ENCODE measurements at regions not wholly inside any gene's neighbourhood (a gene's known extent, or its start where the extent isn't known, plus 50 kb on each side); places are given as distances from the start of the nearest gene placed in this dataset.

DNA sequence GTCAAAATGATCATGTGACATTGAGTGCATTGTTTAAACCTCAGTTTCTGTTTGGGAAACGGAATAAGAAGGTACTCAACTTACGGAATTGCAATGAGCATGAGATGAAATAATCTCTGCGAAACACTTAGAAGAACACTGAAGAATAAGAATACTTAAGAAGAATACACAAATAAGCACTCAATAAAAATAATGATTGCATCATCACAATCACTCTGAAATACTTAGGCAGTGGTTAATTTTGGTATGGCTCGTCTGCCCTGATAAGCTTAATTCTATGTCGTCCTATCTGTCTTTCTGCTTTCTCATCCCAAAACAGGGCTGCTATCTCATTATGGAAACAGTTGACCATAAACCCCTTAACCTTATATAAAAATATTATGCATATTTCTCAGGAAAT lies 823.6 kb downstream of the DIAPH3 start:
- ChIA-PET POLR2A (no interaction called here), CTCF (no interaction called here)
- Histone ChIP-seq H3K9me3 (ENCODE audit: control insufficient read depth, insufficient read depth, low read depth, low read length) (no peaks in the 10 kb centered on the region), H3K27ac (ENCODE audit: extremely low read depth, low read depth, low read length) (no peak overlapping the region), H3K36me3 (ENCODE audit: control insufficient read depth in 2 of 2, insufficient read depth in 1 of 2, low read length in 2 of 2) (no peaks in the 10 kb centered on the region), H3K4me3 (ENCODE audit: low read depth, low read length) (no peak overlapping the region), H3K4me1 (ENCODE audit: control insufficient read depth, insufficient read depth, low read length) (no peaks in the 10 kb centered on the region)
- no peak for TF ChIP-seq ZNF391 (tag by site-specific recombination; IDR thresholded peaks at IDR 0.05; ENCODE audit: borderline replicate concordance, low read depth)
- no peak for TF ChIP-seq ZNF341 (tag by site-specific recombination; IDR thresholded peaks at IDR 0.05; ENCODE audit: low read depth)
- TF ChIP-seq GLI2 (tag by site-specific recombination; IDR thresholded peaks at IDR 0.05; ENCODE audit: borderline replicate concordance, low read depth), result no peak
- TF ChIP-seq, protein P1, sequence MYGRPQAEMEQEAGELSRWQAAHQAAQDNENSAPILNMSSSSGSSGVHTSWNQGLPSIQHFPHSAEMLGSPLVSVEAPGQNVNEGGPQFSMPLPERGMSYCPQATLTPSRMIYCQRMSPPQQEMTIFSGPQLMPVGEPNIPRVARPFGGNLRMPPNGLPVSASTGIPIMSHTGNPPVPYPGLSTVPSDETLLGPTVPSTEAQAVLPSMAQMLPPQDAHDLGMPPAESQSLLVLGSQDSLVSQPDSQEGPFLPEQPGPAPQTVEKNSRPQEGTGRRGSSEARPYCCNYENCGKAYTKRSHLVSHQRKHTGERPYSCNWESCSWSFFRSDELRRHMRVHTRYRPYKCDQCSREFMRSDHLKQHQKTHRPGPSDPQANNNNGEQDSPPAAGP (tag by site-specific recombination; IDR thresholded peaks at IDR 0.05), result no peak
- TF ChIP-seq, protein P2, sequence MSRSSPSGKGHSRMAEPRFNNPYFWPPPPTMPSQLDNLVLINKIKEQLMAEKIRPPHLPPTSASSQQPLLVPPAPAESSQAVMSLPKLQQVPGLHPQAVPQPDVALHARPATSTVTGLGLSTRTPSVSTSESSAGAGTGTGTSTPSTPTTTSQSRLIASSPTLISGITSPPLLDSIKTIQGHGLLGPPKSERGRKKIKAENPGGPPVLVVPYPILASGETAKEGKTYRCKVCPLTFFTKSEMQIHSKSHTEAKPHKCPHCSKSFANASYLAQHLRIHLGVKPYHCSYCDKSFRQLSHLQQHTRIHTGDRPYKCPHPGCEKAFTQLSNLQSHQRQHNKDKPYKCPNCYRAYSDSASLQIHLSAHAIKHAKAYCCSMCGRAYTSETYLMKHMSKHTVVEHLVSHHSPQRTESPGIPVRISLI (tag by site-specific recombination; IDR thresholded peaks at IDR 0.05), result no peak
- no peak for TF ChIP-seq ZNF654 (tag by site-specific recombination; IDR thresholded peaks at IDR 0.05; ENCODE audit: low read depth)
- TF ChIP-seq ZNF169 (tag by site-specific recombination; IDR thresholded peaks at IDR 0.05), result no peak
- TF ChIP-seq ZNF426 (tag by site-specific recombination; IDR thresholded peaks at IDR 0.05), result no peak
- TF ChIP-seq ZNF16 (tag by site-specific recombination; IDR thresholded peaks at IDR 0.05; ENCODE audit: low read depth), result no peak
- no peak for TF ChIP-seq ZNF785 (tag by site-specific recombination; IDR thresholded peaks at IDR 0.05)
- TF ChIP-seq, protein P3, sequence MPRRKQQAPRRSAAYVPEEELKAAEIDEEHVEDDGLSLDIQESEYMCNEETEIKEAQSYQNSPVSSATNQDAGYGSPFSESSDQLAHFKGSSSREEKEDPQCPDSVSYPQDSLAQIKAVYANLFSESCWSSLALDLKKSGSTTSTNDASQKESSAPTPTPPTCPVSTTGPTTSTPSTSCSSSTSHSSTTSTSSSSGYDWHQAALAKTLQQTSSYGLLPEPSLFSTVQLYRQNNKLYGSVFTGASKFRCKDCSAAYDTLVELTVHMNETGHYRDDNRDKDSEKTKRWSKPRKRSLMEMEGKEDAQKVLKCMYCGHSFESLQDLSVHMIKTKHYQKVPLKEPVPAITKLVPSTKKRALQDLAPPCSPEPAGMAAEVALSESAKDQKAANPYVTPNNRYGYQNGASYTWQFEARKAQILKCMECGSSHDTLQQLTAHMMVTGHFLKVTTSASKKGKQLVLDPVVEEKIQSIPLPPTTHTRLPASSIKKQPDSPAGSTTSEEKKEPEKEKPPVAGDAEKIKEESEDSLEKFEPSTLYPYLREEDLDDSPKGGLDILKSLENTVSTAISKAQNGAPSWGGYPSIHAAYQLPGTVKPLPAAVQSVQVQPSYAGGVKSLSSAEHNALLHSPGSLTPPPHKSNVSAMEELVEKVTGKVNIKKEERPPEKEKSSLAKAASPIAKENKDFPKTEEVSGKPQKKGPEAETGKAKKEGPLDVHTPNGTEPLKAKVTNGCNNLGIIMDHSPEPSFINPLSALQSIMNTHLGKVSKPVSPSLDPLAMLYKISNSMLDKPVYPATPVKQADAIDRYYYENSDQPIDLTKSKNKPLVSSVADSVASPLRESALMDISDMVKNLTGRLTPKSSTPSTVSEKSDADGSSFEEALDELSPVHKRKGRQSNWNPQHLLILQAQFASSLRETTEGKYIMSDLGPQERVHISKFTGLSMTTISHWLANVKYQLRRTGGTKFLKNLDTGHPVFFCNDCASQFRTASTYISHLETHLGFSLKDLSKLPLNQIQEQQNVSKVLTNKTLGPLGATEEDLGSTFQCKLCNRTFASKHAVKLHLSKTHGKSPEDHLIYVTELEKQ (tag by site-specific recombination; IDR thresholded peaks at IDR 0.05; ENCODE audit: borderline replicate concordance), result no peak
- TF ChIP-seq ZNF777 (tag by site-specific recombination; IDR thresholded peaks at IDR 0.05; ENCODE audit: borderline replicate concordance), result no peak
- no peak for TF ChIP-seq ZNF37A (tag by site-specific recombination; IDR thresholded peaks at IDR 0.05)
- no peak for TF ChIP-seq ZNF658 (tag by site-specific recombination; IDR thresholded peaks at IDR 0.05)

DNA sequence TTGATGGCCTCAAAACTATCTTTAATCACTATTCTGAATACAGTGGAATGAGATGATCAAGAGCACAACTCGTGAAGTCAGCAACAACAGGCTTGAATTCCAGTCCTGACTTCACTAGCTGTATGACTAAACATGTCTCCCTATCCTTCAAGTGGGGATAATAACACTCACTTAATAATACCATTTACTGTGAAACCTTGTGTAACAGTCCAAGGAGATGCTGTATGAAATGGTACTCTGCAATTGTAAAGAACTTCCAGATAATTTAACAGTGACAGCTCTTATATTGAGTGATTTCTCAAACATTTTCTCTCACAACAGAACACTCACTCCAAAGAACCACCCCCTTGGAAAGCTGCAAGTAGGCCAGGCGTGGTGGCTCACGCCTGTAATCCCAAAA lies 823.1 kb downstream of the DIAPH3 start:
- POLR2A ChIA-PET, result no interaction called here
- H3K36me3 ChIP-seq (ENCODE audit: control insufficient read depth in 2 of 2, insufficient read depth in 1 of 2, low read length in 2 of 2), result no peaks in the 10 kb centered on the region
- H3K4me3 ChIP-seq (ENCODE audit: low read depth, low read length), result no peak overlapping the region
- H3K4me1 ChIP-seq (ENCODE audit: control insufficient read depth, insufficient read depth, low read length), result no peaks in the 10 kb centered on the region
- CTCF ChIA-PET, result no interaction called here
- no peak overlapping the region for H3K27ac ChIP-seq (ENCODE audit: extremely low read depth, low read depth, low read length)
- no peaks in the 10 kb centered on the region for H3K9me3 ChIP-seq (ENCODE audit: control insufficient read depth, insufficient read depth, low read depth, low read length)
- no peak for TF ChIP-seq ZBTB17 (tag by site-specific recombination; IDR thresholded peaks at IDR 0.05)

DNA sequence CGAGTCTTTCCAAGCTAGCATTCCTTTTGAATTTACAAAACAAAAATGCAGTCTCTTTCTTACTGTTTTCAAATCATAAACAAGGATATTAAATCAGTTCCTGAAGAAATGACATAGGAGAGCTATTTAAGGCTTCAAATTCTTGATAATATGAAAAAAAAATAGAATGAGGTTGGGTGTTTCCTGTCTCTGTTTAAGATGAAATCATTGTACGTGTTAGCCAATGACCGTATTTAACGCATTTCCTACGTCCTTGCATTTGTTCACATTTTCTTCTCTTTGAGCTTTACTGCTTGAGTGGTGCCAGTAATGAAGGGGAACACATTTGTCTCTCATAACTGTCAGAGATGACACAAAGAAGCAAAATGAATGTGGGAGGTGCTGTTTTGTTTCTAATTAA lies 821.3 kb downstream of the DIAPH3 start:
- ChIA-PET POLR2A (no interaction called here), CTCF (no interaction called here)
- H3K36me3 ChIP-seq (ENCODE audit: control insufficient read depth in 2 of 2, insufficient read depth in 1 of 2, low read length in 2 of 2), result no peaks in the 10 kb centered on the region
- H3K4me1 ChIP-seq (ENCODE audit: control insufficient read depth, insufficient read depth, low read length), result no peaks in the 10 kb centered on the region
- no peaks in the 10 kb centered on the region for H3K9me3 ChIP-seq (ENCODE audit: control insufficient read depth, insufficient read depth, low read depth, low read length)
- H3K27ac ChIP-seq (ENCODE audit: extremely low read depth, low read depth, low read length), result no peak overlapping the region
- H3K4me3 ChIP-seq (ENCODE audit: low read depth, low read length), result no peak overlapping the region
- TF ChIP-seq ZFP69B (tag by site-specific recombination; IDR thresholded peaks at IDR 0.05) (no peak), ZNF324 (tag by site-specific recombination; IDR thresholded peaks at IDR 0.05) (no peak), ZNF707 (tag by site-specific recombination; IDR thresholded peaks at IDR 0.05) (no peak), ZNF571 (tag by site-specific recombination; IDR thresholded peaks at IDR 0.05) (no peak), ZNF112 (tag by site-specific recombination; IDR thresholded peaks at IDR 0.05) (no peak), SCRT2 (tag by site-specific recombination; IDR thresholded peaks at IDR 0.05) (no peak), ZFP37 (tag by site-specific recombination; IDR thresholded peaks at IDR 0.05) (no peak), ZBTB20 (tag by site-specific recombination; IDR thresholded peaks at IDR 0.05) (no peak), MZF1 (tag by site-specific recombination; IDR thresholded peaks at IDR 0.05; ENCODE audit: borderline replicate concordance) (no peak)
- TF ChIP-seq, protein P4, sequence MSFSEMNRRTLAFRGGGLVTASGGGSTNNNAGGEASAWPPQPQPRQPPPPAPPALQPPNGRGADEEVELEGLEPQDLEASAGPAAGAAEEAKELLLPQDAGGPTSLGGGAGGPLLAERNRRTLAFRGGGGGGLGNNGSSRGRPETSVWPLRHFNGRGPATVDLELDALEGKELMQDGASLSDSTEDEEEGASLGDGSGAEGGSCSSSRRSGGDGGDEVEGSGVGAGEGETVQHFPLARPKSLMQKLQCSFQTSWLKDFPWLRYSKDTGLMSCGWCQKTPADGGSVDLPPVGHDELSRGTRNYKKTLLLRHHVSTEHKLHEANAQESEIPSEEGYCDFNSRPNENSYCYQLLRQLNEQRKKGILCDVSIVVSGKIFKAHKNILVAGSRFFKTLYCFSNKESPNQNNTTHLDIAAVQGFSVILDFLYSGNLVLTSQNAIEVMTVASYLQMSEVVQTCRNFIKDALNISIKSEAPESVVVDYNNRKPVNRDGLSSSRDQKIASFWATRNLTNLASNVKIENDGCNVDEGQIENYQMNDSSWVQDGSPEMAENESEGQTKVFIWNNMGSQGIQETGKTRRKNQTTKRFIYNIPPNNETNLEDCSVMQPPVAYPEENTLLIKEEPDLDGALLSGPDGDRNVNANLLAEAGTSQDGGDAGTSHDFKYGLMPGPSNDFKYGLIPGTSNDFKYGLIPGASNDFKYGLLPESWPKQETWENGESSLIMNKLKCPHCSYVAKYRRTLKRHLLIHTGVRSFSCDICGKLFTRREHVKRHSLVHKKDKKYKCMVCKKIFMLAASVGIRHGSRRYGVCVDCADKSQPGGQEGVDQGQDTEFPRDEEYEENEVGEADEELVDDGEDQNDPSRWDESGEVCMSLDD (tag by site-specific recombination; IDR thresholded peaks at IDR 0.05), result no peak

Data from HEK293 (cell line).